SJSA1 (cell line): ENCODE measurements at regions not wholly inside any gene's neighbourhood (a gene's known extent, or its start where the extent isn't known, plus 50 kb on each side); places are given as distances from the start of the nearest gene placed in this dataset.
A peak's percentile ranks its signal among the peaks of the same experiment; 100 is the strongest.
"Not testable (repeated sequence)": the region's sequence is repeated elsewhere in the genome, so short reads cannot be mapped to it uniquely, and the experiment has no call there.

ENCODE experiments used
- DNase-seq, 2 experiments: peaks; one replicate each; pipeline ENCODE4 v3.0.0-alpha.2; 2015 to 2020; ENCODE audit warnings: low spot score in 2 of 2, low read depth in 1 of 2
- H3K27ac ChIP-seq: fragments of 250-450 bp; sonication (Bioruptor Pico); 2 replicates; pipeline ENCODE4 v1.5.1; 2020; ENCODE audit warnings: mild to moderate bottlenecking, moderate library complexity
- H3K27me3 ChIP-seq: fragments of 250-450 bp; sonication (Bioruptor Pico); replicated peaks from 2 replicates; pipeline ENCODE4 v1.5.1; 2020; ENCODE audit warnings: mild to moderate bottlenecking, moderate library complexity
- H3K36me3 ChIP-seq: fragments of 250-450 bp; sonication (Bioruptor Pico); 2 replicates; pipeline ENCODE4 v1.5.1; 2020; ENCODE audit warnings: mild to moderate bottlenecking
- H3K4me1 ChIP-seq: fragments of 250-450 bp; sonication (Bioruptor Pico); replicated peaks from 2 replicates; pipeline ENCODE4 v1.6.1; 2021; ENCODE audit warnings: mild to moderate bottlenecking
- H3K4me3 ChIP-seq: fragments of 250-450 bp; sonication (Bioruptor Pico); 2 replicates; pipeline ENCODE4 v1.5.1; 2020; ENCODE audit warnings: mild to moderate bottlenecking
- H3K9me3 ChIP-seq: fragments of 250-450 bp; sonication (Bioruptor Pico); replicated peaks from 2 replicates; pipeline ENCODE4 v1.5.1; 2020; ENCODE audit warnings: mild to moderate bottlenecking

- H3K27me3 ChIP-seq, result 0 out of 2 replicates have a peak, but pooled peaks cover 3% of the 10 kb centered on the region
- no peaks in the 10 kb centered on the region for H3K9me3 ChIP-seq
- no peaks in the 10 kb centered on the region for H3K4me1 ChIP-seq
- DNase-seq, result no peak
- no peak overlapping the region for H3K4me3 ChIP-seq
- H3K36me3 ChIP-seq, result no peaks in the 10 kb centered on the region
- H3K27ac ChIP-seq, result no peak overlapping the region
Measured at GRCh38 chr13:75197803-75198202, 284.2 kb downstream of the TBC1D4 start.

DNA sequence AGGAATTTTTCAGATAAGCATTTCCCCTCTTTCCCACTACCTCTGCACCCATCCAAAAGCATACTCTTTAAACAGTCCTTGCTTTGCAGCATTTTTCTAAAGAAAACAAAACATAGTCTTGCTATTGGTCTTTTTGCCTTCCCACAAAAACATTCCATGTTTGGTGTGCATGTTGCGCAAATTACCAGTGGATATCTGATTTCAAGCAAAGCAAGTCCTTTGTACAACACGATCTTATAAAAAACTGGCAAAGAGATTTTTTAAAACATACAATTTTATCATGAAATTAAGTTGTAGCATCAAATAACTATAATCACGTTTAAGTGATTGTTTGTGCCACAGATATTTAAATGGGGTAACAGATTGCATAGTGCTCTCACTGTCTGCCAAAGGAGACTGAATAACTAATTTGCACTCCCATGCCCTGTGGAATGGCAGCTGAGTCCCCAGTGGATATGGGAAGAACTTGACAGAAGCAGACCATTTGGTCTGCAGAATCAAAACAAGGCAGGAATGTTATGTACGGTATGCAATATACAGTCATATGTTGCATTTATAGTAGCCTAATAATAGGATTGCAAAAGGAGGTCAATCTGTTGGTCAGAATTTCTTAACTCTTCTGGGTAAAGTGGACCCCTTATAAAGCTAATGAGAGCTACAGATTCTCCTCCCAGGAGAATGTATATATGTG lies 285.7 kb downstream of the TBC1D4 start:
- Histone ChIP-seq H3K4me3 (no peak overlapping the region), H3K4me1 (no peaks in the 10 kb centered on the region), H3K9me3 (no peaks in the 10 kb centered on the region), H3K27me3 (0 out of 2 replicates have a peak, but pooled peaks cover 3% of the 10 kb centered on the region), H3K27ac (no peak overlapping the region), H3K36me3 (no peaks in the 10 kb centered on the region)
- no peak for DNase-seq

GRCh38 chr13:75195495-75196146 lies 286.3 kb downstream of the TBC1D4 start:
- DNase-seq, result no peak
- Histone ChIP-seq H3K36me3 (no peaks in the 10 kb centered on the region), H3K27ac (no peak overlapping the region), H3K27me3 (0 out of 2 replicates have a peak, but pooled peaks cover 3% of the 10 kb centered on the region), H3K9me3 (no peaks in the 10 kb centered on the region), H3K4me1 (no peaks in the 10 kb centered on the region), H3K4me3 (no peak overlapping the region)

DNA sequence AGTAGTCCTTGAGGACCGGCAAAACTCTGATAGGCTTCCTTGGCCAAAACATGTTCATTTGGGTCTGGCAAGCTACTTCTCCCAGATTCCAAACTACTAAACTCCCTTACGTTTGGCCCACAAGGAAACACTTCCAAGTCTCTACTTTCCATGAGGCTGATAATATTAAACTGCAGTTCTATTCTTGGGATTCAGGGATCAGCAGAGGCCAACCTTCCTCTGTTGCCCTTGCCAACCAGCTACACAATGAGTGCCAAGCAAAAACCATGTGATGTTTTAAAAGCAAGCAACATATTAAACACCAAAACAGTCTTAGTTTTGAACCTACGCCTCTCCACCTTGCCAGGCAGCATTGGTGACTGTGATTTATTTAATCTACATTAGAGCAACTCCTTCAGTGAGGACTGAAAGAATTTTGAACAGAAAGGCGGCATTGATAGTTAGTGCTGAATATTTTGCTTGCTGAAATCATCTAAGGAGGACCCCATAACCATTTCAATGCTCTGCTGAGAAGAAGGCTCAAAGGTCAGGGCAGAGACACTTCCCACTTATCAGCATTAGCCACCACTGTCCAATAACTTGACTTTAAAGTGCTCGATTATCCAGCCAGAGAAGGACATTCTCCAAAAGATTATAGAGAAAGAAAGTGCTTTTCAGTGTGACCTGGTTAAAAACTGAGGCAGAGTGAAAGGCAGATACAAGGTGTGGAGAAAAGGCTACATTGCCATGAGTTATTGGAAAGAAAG lies 287.1 kb downstream of the TBC1D4 start:
- Histone ChIP-seq H3K36me3 (no peaks in the 10 kb centered on the region), H3K9me3 (no peaks in the 10 kb centered on the region), H3K4me3 (no peak overlapping the region), H3K4me1 (no peaks in the 10 kb centered on the region), H3K27ac (no peak overlapping the region), H3K27me3 (0 out of 2 replicates have a peak, but pooled peaks cover 3% of the 10 kb centered on the region)
- no peak for DNase-seq

GRCh38 chr13:75186379-75186778 lies 295.6 kb downstream of the TBC1D4 start:
- Histone ChIP-seq H3K27me3 (no peaks in the 10 kb centered on the region), H3K4me3 (no peak overlapping the region), H3K27ac (no peak overlapping the region), H3K36me3 (no peaks in the 10 kb centered on the region), H3K9me3 (peaks cover 2% of the 10 kb centered on the region; the same call in 1 of the 2 replicates), H3K4me1 (peaks cover 14% of the 10 kb centered on the region)
- DNase-seq, result no peak

- peak in 1 of 2 experiments; percentile 60 for DNase-seq
- H3K27ac ChIP-seq, result peak overlapping the region; percentile 64
- peaks cover 2% of the 10 kb centered on the region; the same call in 1 of the 2 replicates for H3K9me3 ChIP-seq
- H3K4me3 ChIP-seq, result no peak overlapping the region
- no peaks in the 10 kb centered on the region for H3K36me3 ChIP-seq
- H3K27me3 ChIP-seq, result no peaks in the 10 kb centered on the region
- H3K4me1 ChIP-seq, result peaks cover 28% of the 10 kb centered on the region
Measured at GRCh38 chr13:75181906-75182305, 300.1 kb downstream of the TBC1D4 start.

DNA sequence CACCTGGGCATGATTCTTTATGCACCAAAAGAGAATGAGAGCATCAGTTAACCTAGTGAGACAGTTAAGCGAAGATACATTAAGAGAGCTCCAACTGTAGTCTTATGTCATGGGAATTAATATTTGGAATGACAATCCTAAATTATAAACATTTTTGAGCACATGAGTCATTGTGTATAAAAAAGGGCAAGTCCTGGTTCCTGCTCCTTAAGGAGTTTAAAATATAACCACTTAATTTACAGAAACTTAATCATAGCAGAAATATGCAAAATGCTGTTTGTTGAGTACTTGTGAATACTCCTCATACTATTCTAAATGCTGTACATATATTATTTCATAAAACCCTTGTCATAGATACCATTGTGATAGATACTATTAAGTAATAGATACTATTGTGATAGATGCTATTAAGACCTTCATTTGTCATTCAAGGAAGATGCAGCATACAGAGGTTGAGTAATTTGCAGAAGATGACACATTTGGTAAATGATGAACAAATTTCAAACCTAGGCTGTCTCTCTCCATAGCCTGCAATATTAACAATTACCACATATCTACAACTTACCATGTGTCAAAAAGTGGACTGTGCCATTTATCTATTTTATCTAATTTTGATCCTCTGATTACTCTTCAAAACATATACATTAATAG lies 301.0 kb downstream of the TBC1D4 start:
- H3K27me3 ChIP-seq, result no peaks in the 10 kb centered on the region
- peaks cover 2% of the 10 kb centered on the region; the same call in 1 of the 2 replicates for H3K9me3 ChIP-seq
- no peak overlapping the region for H3K4me3 ChIP-seq
- H3K4me1 ChIP-seq, result peaks cover 28% of the 10 kb centered on the region
- peak in 1 of 2 experiments; percentile 23 for DNase-seq
- H3K27ac ChIP-seq, result peak overlapping the region; percentile 64
- H3K36me3 ChIP-seq, result no peaks in the 10 kb centered on the region

- Histone ChIP-seq H3K9me3 (peaks cover 2% of the 10 kb centered on the region; the same call in 1 of the 2 replicates), H3K4me3 (no peak overlapping the region), H3K27me3 (no peaks in the 10 kb centered on the region), H3K36me3 (no peaks in the 10 kb centered on the region), H3K27ac (no peak overlapping the region), H3K4me1 (peaks cover 40% of the 10 kb centered on the region)
- no peak for DNase-seq
Measured at GRCh38 chr13:75178436-75178835, 303.5 kb downstream of the TBC1D4 start.

GRCh38 chr13:75175575-75175974 lies 306.4 kb downstream of the TBC1D4 start:
- H3K4me3 ChIP-seq, result no peak overlapping the region
- H3K27ac ChIP-seq, result no peak overlapping the region
- H3K27me3 ChIP-seq, result no peaks in the 10 kb centered on the region
- no peaks in the 10 kb centered on the region for H3K36me3 ChIP-seq
- no peak for DNase-seq
- peaks cover 19% of the 10 kb centered on the region for H3K4me1 ChIP-seq
- no peaks in the 10 kb centered on the region for H3K9me3 ChIP-seq

DNA sequence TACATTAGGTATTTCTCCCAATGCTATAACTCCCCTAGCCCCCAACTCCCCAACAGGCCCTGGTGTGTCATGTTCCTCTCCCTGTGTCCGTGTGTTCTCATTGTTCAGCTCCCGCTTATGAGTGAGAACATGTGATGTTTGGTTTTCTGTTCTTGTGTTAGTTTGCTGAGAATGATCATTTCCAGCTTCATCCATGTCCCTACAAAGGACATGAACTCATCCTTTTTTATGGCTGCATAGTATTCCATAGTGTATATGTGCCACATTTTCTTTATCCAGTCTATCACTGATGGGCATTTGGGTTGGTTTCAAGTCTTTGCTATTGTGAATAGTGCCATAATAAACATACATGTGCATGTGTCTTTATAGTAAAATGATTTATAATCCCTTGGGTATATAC lies 306.9 kb downstream of the TBC1D4 start:
- peaks cover 14% of the 10 kb centered on the region for H3K4me1 ChIP-seq
- DNase-seq, H3K36me3 ChIP-seq, H3K9me3 ChIP-seq, H3K27ac ChIP-seq, H3K4me3 ChIP-seq, H3K27me3 ChIP-seq: not testable (repeated sequence)

DNA sequence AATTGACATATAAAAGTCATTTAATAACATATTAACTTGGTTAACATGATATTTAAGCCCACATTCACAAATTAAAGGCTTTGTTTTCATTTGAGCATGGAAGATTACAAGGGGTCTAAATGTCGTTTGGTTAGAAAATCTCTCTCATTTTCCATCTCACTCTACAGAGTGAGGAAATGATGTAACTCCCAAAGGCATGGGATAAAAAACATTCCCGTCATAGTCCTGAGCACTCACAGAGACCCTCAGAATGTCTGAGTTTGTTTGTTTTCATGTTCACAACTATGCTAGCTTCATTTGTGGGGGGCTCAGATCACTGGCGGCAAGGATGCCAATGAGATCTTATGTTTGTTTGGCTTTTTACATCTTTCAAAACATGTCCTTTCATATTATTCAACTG lies 307.5 kb downstream of the TBC1D4 start:
- no peak overlapping the region for H3K4me3 ChIP-seq
- H3K27me3 ChIP-seq, result no peaks in the 10 kb centered on the region
- H3K27ac ChIP-seq, result peak overlapping the region; percentile 58
- H3K36me3 ChIP-seq, result no peaks in the 10 kb centered on the region
- peak in 1 of 2 experiments; percentile 4 for DNase-seq
- peaks cover 13% of the 10 kb centered on the region for H3K4me1 ChIP-seq
- no peaks in the 10 kb centered on the region for H3K9me3 ChIP-seq

- no peaks in the 10 kb centered on the region for H3K27me3 ChIP-seq
- no peaks in the 10 kb centered on the region for H3K9me3 ChIP-seq
- peak in 1 of 2 experiments; percentile 5 for DNase-seq
- H3K4me3 ChIP-seq, result no peak overlapping the region
- peaks cover 13% of the 10 kb centered on the region for H3K4me1 ChIP-seq
- no peaks in the 10 kb centered on the region for H3K36me3 ChIP-seq
- peak overlapping the region; percentile 58 for H3K27ac ChIP-seq
Measured at GRCh38 chr13:75173457-75174356, 308.3 kb downstream of the TBC1D4 start.

DNA sequence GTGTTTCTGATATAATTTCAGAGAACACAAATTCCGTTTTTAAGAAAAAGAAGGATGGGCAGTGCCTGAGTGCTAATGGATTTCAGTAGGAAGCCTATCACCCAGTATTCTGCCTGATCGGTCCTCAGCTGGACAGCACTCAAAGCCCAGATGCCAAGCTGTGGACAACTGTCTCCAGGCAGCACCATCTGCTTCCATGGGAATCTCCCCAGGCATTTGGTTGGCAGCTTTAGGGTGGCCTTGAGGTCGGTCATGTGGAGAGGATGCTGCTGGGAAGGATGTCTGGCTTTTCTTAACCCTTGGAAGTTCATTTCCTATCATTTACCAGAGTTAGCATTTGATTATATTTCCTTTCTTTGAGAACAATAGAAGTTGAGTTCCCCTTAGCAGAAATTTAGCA lies 311.7 kb downstream of the TBC1D4 start:
- H3K4me3 ChIP-seq, result no peak overlapping the region

More for the DNA sequence above, 311.7 kb downstream of the TBC1D4 start:
- no peak for DNase-seq
- Histone ChIP-seq H3K36me3 (no peaks in the 10 kb centered on the region), H3K27ac (no peak overlapping the region), H3K9me3 (no peaks in the 10 kb centered on the region), H3K27me3 (no peaks in the 10 kb centered on the region), H3K4me1 (peaks cover 13% of the 10 kb centered on the region)
